ENCODE measurements at regions not wholly inside any gene's neighbourhood (a gene's known extent, or its start where the extent isn't known, plus 50 kb on each side); places are given as distances from the start of the nearest gene placed in this dataset.

- TF ChIP-seq ATF2 (CRISPR knock-in tag; IDR thresholded peaks at IDR 0.05; ENCODE audit: borderline replicate concordance, low read depth): no peak
These were observed 163.3 kb downstream of the TFCP2L1 start (continued) for GRCh38 chr2:121121661-121122060.

DNA sequence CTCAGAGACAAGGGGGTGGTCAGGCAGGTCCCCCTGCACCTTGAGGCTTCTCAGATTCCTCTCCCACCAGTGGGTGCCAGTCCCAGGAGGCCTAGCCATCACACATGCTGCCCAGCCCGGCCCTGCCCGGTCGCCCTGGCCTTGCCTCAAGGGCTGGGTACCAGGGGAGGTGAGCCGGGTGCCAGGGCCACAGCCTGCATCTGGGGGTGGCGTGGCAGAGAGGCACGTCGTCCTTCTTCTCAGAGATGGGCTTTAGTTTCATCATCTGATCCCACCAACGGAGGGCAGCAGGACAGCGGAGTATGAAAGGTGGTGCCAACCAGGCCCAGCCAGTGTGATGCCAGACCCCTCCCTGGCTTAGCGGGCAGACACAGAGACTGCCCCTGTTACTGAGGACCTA lies 161.7 kb downstream of the TFCP2L1 start:
- ChIA-PET POLR2A (no interaction called here), CTCF (no interaction called here)
- Mint-ChIP-seq H3K27me3 (ENCODE audit: low read depth) (peaks cover 8% of the 10 kb centered on the region), H3K9me3 (no peaks in the 10 kb centered on the region), H3K4me3 (no peak overlapping the region), H3K4me1 (no peaks in the 10 kb centered on the region), H3K36me3 (no peaks in the 10 kb centered on the region), H3K27ac (no peak overlapping the region)
- DNase-seq (ENCODE audit: low spot score): no peak
- no peak for ATAC-seq
- TF ChIP-seq ZNF423 (CRISPR knock-in tag; IDR thresholded peaks at IDR 0.05): no peak
- TF ChIP-seq ZNF317 (CRISPR knock-in tag; IDR thresholded peaks at IDR 0.05; ENCODE audit: borderline replicate concordance, low read depth): no peak
- TF ChIP-seq ESRRA (CRISPR knock-in tag; IDR thresholded peaks at IDR 0.05; ENCODE audit: borderline replicate concordance): no peak
- TF ChIP-seq, protein P1, sequence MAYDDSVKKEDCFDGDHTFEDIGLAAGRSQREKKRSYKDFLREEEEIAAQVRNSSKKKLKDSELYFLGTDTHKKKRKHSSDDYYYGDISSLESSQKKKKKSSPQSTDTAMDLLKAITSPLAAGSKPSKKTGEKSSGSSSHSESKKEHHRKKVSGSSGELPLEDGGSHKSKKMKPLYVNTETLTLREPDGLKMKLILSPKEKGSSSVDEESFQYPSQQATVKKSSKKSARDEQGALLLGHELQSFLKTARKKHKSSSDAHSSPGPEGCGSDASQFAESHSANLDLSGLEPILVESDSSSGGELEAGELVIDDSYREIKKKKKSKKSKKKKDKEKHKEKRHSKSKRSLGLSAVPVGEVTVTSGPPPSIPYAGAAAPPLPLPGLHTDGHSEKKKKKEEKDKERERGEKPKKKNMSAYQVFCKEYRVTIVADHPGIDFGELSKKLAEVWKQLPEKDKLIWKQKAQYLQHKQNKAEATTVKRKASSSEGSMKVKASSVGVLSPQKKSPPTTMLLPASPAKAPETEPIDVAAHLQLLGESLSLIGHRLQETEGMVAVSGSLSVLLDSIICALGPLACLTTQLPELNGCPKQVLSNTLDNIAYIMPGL (CRISPR knock-in tag; IDR thresholded peaks at IDR 0.05): no peak
- TF ChIP-seq ZMAT4 (CRISPR knock-in tag; IDR thresholded peaks at IDR 0.05): no peak
- TF ChIP-seq SP1 (CRISPR knock-in tag; conservative IDR thresholded peaks at IDR 0.05): no peak
- no peak for TF ChIP-seq RELA (CRISPR knock-in tag; IDR thresholded peaks at IDR 0.05; ENCODE audit: borderline replicate concordance)
- TF ChIP-seq ZNF219 (CRISPR knock-in tag; IDR thresholded peaks at IDR 0.05; ENCODE audit: borderline replicate concordance): no peak
- TF ChIP-seq, protein P2, sequence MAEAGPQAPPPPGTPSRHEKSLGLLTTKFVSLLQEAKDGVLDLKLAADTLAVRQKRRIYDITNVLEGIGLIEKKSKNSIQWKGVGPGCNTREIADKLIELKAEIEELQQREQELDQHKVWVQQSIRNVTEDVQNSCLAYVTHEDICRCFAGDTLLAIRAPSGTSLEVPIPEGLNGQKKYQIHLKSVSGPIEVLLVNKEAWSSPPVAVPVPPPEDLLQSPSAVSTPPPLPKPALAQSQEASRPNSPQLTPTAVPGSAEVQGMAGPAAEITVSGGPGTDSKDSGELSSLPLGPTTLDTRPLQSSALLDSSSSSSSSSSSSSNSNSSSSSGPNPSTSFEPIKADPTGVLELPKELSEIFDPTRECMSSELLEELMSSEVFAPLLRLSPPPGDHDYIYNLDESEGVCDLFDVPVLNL (CRISPR knock-in tag; IDR thresholded peaks at IDR 0.05; ENCODE audit: borderline replicate concordance, low read depth): no peak
- no peak for TF ChIP-seq NFYB (CRISPR knock-in tag; conservative IDR thresholded peaks at IDR 0.05; ENCODE audit: low read depth)
- TF ChIP-seq TP53 (CRISPR knock-in tag; IDR thresholded peaks at IDR 0.05): no peak
- no peak for TF ChIP-seq PREB (CRISPR knock-in tag; IDR thresholded peaks at IDR 0.05; ENCODE audit: borderline replicate concordance)
- TF ChIP-seq PRRX2 (CRISPR knock-in tag; IDR thresholded peaks at IDR 0.05): no peak
- TF ChIP-seq, protein P3, sequence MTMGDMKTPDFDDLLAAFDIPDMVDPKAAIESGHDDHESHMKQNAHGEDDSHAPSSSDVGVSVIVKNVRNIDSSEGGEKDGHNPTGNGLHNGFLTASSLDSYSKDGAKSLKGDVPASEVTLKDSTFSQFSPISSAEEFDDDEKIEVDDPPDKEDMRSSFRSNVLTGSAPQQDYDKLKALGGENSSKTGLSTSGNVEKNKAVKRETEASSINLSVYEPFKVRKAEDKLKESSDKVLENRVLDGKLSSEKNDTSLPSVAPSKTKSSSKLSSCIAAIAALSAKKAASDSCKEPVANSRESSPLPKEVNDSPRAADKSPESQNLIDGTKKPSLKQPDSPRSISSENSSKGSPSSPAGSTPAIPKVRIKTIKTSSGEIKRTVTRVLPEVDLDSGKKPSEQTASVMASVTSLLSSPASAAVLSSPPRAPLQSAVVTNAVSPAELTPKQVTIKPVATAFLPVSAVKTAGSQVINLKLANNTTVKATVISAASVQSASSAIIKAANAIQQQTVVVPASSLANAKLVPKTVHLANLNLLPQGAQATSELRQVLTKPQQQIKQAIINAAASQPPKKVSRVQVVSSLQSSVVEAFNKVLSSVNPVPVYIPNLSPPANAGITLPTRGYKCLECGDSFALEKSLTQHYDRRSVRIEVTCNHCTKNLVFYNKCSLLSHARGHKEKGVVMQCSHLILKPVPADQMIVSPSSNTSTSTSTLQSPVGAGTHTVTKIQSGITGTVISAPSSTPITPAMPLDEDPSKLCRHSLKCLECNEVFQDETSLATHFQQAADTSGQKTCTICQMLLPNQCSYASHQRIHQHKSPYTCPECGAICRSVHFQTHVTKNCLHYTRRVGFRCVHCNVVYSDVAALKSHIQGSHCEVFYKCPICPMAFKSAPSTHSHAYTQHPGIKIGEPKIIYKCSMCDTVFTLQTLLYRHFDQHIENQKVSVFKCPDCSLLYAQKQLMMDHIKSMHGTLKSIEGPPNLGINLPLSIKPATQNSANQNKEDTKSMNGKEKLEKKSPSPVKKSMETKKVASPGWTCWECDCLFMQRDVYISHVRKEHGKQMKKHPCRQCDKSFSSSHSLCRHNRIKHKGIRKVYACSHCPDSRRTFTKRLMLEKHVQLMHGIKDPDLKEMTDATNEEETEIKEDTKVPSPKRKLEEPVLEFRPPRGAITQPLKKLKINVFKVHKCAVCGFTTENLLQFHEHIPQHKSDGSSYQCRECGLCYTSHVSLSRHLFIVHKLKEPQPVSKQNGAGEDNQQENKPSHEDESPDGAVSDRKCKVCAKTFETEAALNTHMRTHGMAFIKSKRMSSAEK (CRISPR knock-in tag; IDR thresholded peaks at IDR 0.05; ENCODE audit: borderline replicate concordance): no peak
- TF ChIP-seq TEAD4 (CRISPR knock-in tag; IDR thresholded peaks at IDR 0.05): no peak
